ENCODE measurements at regions not wholly inside any gene's neighbourhood (a gene's known extent, or its start where the extent isn't known, plus 50 kb on each side); places are given as distances from the start of the nearest gene placed in this dataset.

- DNase-seq = no peak
Measured at GRCh38 chr5:54927097-54927746, 58.2 kb downstream of the ESM1 start.

- DNase-seq = no peak
Measured at GRCh38 chr5:54924487-54924886, 60.9 kb downstream of the ESM1 start.

- no peak for DNase-seq
Measured at GRCh38 chr5:54917323-54917722, 68.1 kb downstream of the ESM1 start.

- no peak for DNase-seq
Measured at GRCh38 chr5:54915466-54916027, 69.8 kb downstream of the ESM1 start.

GRCh38 chr5:54912021-54912420 is 73.4 kb downstream of the ESM1 start:
- DNase-seq = no peak

DNA sequence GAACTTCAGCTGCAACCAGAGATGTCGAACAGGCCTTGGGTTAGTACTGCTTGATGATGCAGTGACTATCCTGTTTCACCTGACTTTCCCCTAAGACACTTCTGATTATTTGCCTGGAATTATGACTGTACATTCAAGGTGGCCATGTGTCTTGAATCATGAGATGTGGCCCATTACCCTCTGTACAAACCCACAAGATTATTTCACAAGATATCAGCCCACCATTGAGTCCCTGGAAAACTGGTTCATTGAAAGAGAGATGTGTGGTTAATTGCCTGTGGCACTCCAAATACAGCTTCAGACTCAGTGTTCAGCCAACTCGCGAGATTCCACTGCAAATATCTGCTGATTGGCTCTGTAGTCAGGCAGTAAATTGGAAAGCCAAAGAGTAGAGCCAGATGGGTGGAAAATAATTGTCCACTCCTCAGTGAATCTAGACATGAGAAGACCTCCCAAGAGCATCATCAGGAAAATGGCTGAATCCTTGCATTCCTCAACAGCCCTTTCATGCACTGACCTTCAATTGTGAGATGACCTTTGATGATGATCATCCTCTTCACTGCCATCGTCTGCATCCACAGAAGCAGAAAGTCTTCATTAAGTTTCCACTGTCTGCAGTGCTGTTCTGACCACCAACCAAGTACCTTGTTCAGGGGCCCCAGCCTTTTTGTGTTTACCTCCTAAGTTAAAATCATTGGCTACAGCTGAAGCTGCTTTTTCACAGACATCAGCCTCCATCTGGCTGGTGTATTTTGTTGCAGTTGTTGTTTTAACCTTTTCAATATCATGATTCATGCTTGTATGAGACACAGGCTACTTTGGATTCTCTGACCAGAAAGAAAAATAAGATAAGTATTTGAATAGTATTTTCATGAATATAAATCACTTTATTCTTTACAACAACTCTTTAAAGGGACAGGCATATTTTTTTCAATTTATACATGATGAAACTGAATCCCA is 75.2 kb downstream of the ESM1 start:
- DNase-seq = no peak

DNA sequence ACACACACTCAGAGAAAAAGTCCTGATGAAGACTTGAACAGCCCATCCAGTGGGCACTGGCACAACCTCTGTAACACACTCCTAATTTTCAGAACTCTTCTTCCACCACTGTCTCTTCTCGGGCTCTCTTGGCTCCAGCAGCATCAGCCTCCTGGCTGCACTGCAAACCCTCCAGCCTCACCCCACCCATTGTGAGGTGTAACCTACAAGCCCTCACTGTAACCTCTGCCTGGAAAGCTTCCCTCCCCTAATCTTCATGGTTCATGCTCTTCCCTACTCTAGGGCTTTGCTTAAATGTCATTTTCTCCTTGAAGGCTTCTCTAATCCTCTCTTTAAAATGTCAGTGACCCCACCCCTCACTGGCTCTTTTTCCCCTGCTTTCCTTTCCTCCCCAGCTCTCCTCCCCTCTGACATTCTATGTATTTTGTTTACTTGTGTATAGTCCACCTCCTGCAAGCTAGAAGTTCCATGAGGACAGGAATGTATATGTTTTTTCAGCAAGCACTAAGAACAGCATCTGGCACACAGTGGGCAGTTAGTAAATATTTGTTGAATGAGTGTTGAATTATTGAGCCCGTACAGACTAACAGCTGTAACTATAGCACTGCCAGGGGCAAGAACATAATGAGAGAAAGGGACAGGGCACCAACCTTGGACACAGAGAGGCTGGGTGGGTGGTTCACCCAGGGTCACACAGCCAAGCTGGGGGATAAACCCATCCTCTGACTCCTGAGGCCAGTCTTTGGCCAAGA is 76.4 kb downstream of the ESM1 start:
- DNase-seq = no peak

GRCh38 chr5:54905942-54906537 is 79.4 kb downstream of the ESM1 start:
- DNase-seq = peak; percentile 64

GRCh38 chr5:54905246-54905795 is 80.1 kb downstream of the ESM1 start:
- DNase-seq = no peak

- no peak for DNase-seq
Measured at GRCh38 chr5:54904425-54904824, 81.0 kb downstream of the ESM1 start.

DNA sequence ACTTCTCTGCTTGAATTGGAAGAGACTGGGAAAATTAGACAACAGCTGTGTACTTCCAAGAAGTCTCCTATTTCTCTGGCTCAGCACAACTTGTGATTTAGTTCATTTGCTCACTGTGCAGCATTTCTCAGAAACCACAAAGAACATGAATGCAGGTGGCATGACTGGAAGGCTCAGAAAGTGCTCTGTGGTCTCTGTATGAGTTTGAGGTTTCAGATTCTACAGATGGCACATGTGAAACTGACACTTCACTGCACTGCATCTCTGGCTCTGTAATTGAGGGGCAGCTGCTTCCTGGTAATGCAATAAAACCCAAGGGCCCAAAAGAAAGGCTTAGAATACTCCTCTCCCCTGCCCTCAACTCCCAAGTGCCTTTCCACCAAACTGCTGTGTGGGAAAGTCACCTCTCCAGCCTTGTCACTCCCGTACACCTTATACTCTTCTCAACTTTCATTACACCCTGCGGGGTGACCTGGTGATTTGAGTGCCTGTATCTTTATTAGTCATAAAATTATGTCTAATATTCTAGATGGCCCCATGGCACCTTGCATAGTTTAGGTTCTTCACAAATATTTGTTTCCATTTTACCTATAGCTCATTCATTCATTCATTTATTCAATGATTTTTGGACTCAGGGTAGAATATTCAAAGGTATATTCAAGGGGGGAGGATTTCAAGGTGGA is 82.5 kb downstream of the ESM1 start:
- DNase-seq = no peak

GRCh38 chr5:54900984-54901725 is 84.2 kb downstream of the ESM1 start:
- DNase-seq = no peak

- no peak for DNase-seq
Measured at GRCh38 chr5:54897001-54897400, 88.4 kb downstream of the ESM1 start.

- DNase-seq = no peak
Measured at GRCh38 chr5:54895816-54896341, 89.5 kb downstream of the ESM1 start.

GRCh38 chr5:54894957-54895815 is 90.2 kb downstream of the ESM1 start:
- DNase-seq = no peak

DNA sequence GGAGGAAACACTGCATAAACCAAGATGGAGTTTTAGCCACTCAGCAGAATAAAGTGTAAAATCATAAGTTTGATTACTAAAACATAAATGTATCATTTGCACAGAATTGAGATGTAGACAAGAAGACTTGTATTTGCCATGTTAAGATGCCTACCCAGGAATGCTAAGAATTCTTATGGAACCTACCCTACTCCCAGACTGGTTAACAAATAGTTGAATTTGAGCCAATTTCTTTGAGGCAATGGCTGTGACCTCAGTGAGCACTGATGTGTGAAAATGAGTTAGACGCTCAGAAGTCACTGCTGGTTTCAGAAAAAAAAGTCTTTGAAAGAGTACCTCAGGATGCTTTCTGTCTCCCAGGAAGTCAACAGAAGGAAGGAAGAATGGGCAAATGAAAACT is 95.6 kb downstream of the ESM1 start:
- DNase-seq = no peak

- no peak for DNase-seq
Measured at GRCh38 chr5:54887663-54888062, 97.7 kb downstream of the ESM1 start.

GRCh38 chr5:54886866-54887265 is 98.5 kb downstream of the ESM1 start:
- no peak for DNase-seq

GRCh38 chr5:54885636-54886035 is 99.8 kb downstream of the ESM1 start:
- DNase-seq = no peak

DNA sequence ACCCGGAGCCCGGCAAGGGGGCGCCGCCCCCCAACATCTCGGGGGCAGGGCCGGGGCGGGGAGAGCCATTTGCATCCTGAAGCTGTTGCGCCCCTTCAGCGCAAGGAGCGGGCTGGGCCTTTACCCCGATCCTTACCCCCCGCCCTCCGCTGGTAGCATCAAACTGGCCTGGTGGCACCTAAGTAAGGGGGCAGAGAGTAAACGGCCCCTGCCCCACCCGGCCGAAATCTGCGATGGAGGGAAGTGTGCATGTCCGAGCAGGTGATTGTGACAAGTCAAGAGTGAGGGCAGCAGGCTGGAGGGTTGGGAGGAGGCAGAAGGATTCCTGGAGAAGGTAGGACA is 101.2 kb downstream of the ESM1 start:
- no peak for DNase-seq

All from T-helper 9 cell (primary cell).